ENCODE measurements at regions not wholly inside any gene's neighbourhood (a gene's known extent, or its start where the extent isn't known, plus 50 kb on each side); places are given as distances from the start of the nearest gene placed in this dataset.
"Not testable (repeated sequence)": the region's sequence is repeated elsewhere in the genome, so short reads cannot be mapped to it uniquely, and the experiment has no call there.

GRCh38 chr3:152774230-152774629 is 60.7 kb upstream of the P2RY1 start:
- TF ChIP-seq CTCF, POLR2A (IDR thresholded peaks at IDR 0.05): not testable (repeated sequence)

All from esophagus squamous epithelium (tissue), 4 donors.